HepG2 (cell line): ENCODE measurements at regions not wholly inside any gene's neighbourhood (a gene's known extent, or its start where the extent isn't known, plus 50 kb on each side); places are given as distances from the start of the nearest gene placed in this dataset.

ENCODE experiments used
- ATAC-seq: fragments of 200-7000 bp; cut with Tn5 transposase; 3 replicates; pipeline ENCODE4 v1.9.1; 2020; ENCODE audit warnings: mild to moderate bottlenecking, moderate library complexity
- BruUV-seq: library from RNA; stranded (reverse); fragments of 400-500 nt; replicated peaks from 2 replicates; lab custom pipeline; 2021; lab: Mats Ljungman, UMichigan
- CTCF ChIA-PET: fragments of 300-600 bp; formaldehyde crosslinking; extraction: SDS; loops from one replicate; lab custom pipeline; 2021; ENCODE audit warnings: low total read pairs, inconsistent platforms, low intra/inter-chr PET ratio; lab: Yijun Ruan, JAX
- POLR2A ChIA-PET: fragments of 350-600 bp; sonication (Branson Sonifier 250); formaldehyde crosslinking; loops from one replicate; lab custom pipeline; 2020; ENCODE audit warnings: antibody characterized with exemption, inconsistent platforms; lab: Yijun Ruan, JAX
- DNase-seq: peaks from one replicate; pipeline ENCODE4 v3.0.0-alpha.2; 2015; ENCODE audit warnings: low spot score
- FAIRE-seq: peaks from 3 replicates; lab custom pipeline; 2011; peaks lifted over from hg19 to GRCh38; lab: Jason Lieb, UNC
- H2AFZ ChIP-seq: one replicate; pipeline ENCODE4 v1.6.1; 2011; ENCODE audit warnings: low read length, inconsistent platforms
- H3K27ac ChIP-seq: fragments of 300-600 bp; 3 replicates; pipeline ENCODE4 v1.8.0; 2011; ENCODE audit warnings: mixed run types, mild to moderate bottlenecking, mixed read lengths, low read length, inconsistent platforms; ENCODE audit not compliant: insufficient read depth; ENCODE audit errors: extremely low read length
- H3K27me3 ChIP-seq, 2 experiments: fragments of 200-600 bp in 1 of 2; 2 replicates in 1 of 2; 3 replicates in 1 of 2; pipeline versions ENCODE4 v1.6.0 to v1.8.0; 2011; ENCODE audit warnings: low read length in 2 of 2, mild to moderate bottlenecking in 2 of 2, moderate library complexity in 2 of 2, inconsistent platforms in 1 of 2; ENCODE audit not compliant: insufficient read depth in 2 of 2, control insufficient read depth in 1 of 2
- H3K36me3 ChIP-seq, 2 experiments: fragments of 200-600 bp in 1 of 2; replicated peaks in 1 of 2; 2 replicates in 1 of 2; 3 replicates in 1 of 2; pipeline versions ENCODE4 v1.5.1 to v1.8.0; 2011; ENCODE audit warnings: low read length in 2 of 2, inconsistent platforms in 1 of 2; ENCODE audit not compliant: insufficient read depth in 2 of 2, control insufficient read depth in 1 of 2
- H3K4me1 ChIP-seq: 2 replicates; pipeline ENCODE4 v1.5.1; 2012; ENCODE audit warnings: low read length, inconsistent platforms; ENCODE audit not compliant: insufficient read depth
- H3K4me2 ChIP-seq: 2 replicates; pipeline ENCODE4 v1.6.0; 2011; ENCODE audit warnings: low read depth, low read length, inconsistent platforms
- H3K4me3 ChIP-seq, 3 experiments: fragments of 200-600 bp in 1 of 3; sonication (generic), shearing (Covaris generic) in 1 of 3; replicated peaks in 1 of 3; 2 replicates each; pipeline ENCODE4 v1.5.1; 2011 to 2016; ENCODE audit warnings: low read length in 3 of 3, inconsistent platforms in 2 of 3, low read depth in 2 of 3, mild to moderate bottlenecking in 2 of 3, control low read depth in 1 of 3, mixed read lengths in 1 of 3; ENCODE audit not compliant: insufficient read depth in 1 of 3
- H3K79me2 ChIP-seq: one replicate; pipeline ENCODE4 v1.6.1; 2011; ENCODE audit warnings: low read length, inconsistent platforms; ENCODE audit not compliant: insufficient read depth
- H3K9ac ChIP-seq: 2 replicates; pipeline ENCODE4 v1.6.0; 2011; ENCODE audit warnings: mild to moderate bottlenecking, low read depth, low read length, inconsistent platforms; ENCODE audit not compliant: insufficient read depth
- H3K9me3 ChIP-seq: 2 replicates; pipeline ENCODE4 v1.5.1; 2012; ENCODE audit warnings: mild to moderate bottlenecking, low read length
- H4K20me1 ChIP-seq: 2 replicates; pipeline ENCODE4 v1.6.0; 2011; ENCODE audit warnings: inconsistent platforms, mild to moderate bottlenecking, low read length, moderate library complexity; ENCODE audit not compliant: insufficient read depth
- GLI4 ChIP-seq: sonication (generic); formaldehyde crosslinking; IDR thresholded peaks from 2 replicates; pipeline ENCODE4 v1.5.1; 2020; ENCODE audit warnings: missing genetic modification reagents, mild to moderate bottlenecking, moderate library complexity, borderline replicate concordance
- NFIB ChIP-seq: sonication (generic); formaldehyde crosslinking; IDR thresholded peaks from 2 replicates; pipeline ENCODE4 v1.9.0; 2021; ENCODE audit warnings: missing genetic modification reagents, mild to moderate bottlenecking, borderline replicate concordance
- NR3C1 ChIP-seq: sonication (generic); formaldehyde crosslinking; IDR thresholded peaks from 2 replicates; pipeline ENCODE4 v1.4.0; 2020; ENCODE audit warnings: missing genetic modification reagents
- PAXIP1 ChIP-seq: sonication (generic); formaldehyde crosslinking; conservative IDR thresholded peaks from 2 replicates; pipeline ENCODE4 v1.4.0; 2020; ENCODE audit warnings: mild to moderate bottlenecking, missing genetic modification reagents, moderate library complexity
- PPARG ChIP-seq: conservative IDR thresholded peaks from 2 replicates; pipeline ENCODE4 v1.6.1; 2016; ENCODE audit warnings: missing biosample characterization, missing genetic modification reagents
- SSRP1 ChIP-seq: IDR thresholded peaks from 2 replicates; pipeline ENCODE4 v1.6.1; 2016; ENCODE audit warnings: control low read depth
- XRCC5 ChIP-seq: fragments of 200-400 bp; formaldehyde crosslinking; optimal IDR thresholded peaks from 2 replicates; pipeline ENCODE3; 2017; ENCODE audit warnings: mild to moderate bottlenecking, low read length
- ZNF30 ChIP-seq: sonication (generic); formaldehyde crosslinking; IDR thresholded peaks from 2 replicates; pipeline ENCODE4 v1.5.0; 2020; ENCODE audit warnings: mild to moderate bottlenecking, missing genetic modification reagents
- ZNF547 ChIP-seq: sonication (generic); formaldehyde crosslinking; IDR thresholded peaks from 2 replicates; pipeline ENCODE4 v1.5.1; 2020; ENCODE audit warnings: mild to moderate bottlenecking, missing genetic modification reagents
- ZNF652 ChIP-seq: IDR thresholded peaks from 2 replicates; pipeline ENCODE4 v1.6.1; 2016; ENCODE audit warnings: low read depth, borderline replicate concordance
- whole genome bisulfite sequencing: methylation state at CpG from one replicate; pipeline ENCODE4 v1.1.6; 2017; ENCODE audit warnings: low lambda C conversion rate; 5-methylcytosine and 5-hydroxymethylcytosine counted together
- in situ Hi-C: cut with HindIII; loops from 2 replicates; pipeline ENCODE4 v1.10.0; 2017; ENCODE audit warnings: low pct_unique_long_range_greater_than_20kb; ENCODE audit not compliant: extremely low pct_ligation_motif_present
- intact Hi-C: fragments of 100-400 bp; cut with micrococcal nuclease; formaldehyde crosslinking; loops from one replicate; pipeline ENCODE4 v1.10.0; 2022; ENCODE audit not compliant: unreplicated experiment
- TF ChIP-seq, protein P1 (sequence below): IDR thresholded peaks from 2 replicates; pipeline ENCODE4 v1.6.1; 2016; ENCODE audit warnings: missing compliant biosample characterization, missing genetic modification reagents, borderline replicate concordance
- TF ChIP-seq, protein P2 (sequence below): sonication (generic); formaldehyde crosslinking; IDR thresholded peaks from 2 replicates; pipeline ENCODE4 v1.5.0; 2020; ENCODE audit warnings: missing genetic modification reagents
- TF ChIP-seq, protein P3 (sequence below): sonication (generic); formaldehyde crosslinking; IDR thresholded peaks from 2 replicates; pipeline ENCODE4 v1.4.0; 2020; ENCODE audit warnings: missing genetic modification reagents

- TF ChIP-seq, protein P1, sequence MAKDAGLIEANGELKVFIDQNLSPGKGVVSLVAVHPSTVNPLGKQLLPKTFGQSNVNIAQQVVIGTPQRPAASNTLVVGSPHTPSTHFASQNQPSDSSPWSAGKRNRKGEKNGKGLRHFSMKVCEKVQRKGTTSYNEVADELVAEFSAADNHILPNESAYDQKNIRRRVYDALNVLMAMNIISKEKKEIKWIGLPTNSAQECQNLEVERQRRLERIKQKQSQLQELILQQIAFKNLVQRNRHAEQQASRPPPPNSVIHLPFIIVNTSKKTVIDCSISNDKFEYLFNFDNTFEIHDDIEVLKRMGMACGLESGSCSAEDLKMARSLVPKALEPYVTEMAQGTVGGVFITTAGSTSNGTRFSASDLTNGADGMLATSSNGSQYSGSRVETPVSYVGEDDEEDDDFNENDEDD (CRISPR knock-in tag) = no peak
Measured at GRCh38 chr4:123163501-123163900, 233.1 kb upstream of the SPRY1 start (continued).

- no peaks in the 10 kb centered on the region for H3K9me3 ChIP-seq
- no peak for ATAC-seq
- peaks cover 11% of the 10 kb centered on the region for H3K4me1 ChIP-seq
- 91% methylated on average over 3 of the region's 3 CpGs for WGBS
- no peak overlapping the region for H3K9ac ChIP-seq
- no peak overlapping the region for H3K4me3 ChIP-seq
- in situ Hi-C loops (no loop called here), intact Hi-C loops (no loop called here)
- no peaks in the 10 kb centered on the region for H4K20me1 ChIP-seq
- CTCF ChIA-PET = no interaction called here
- peak; percentile 4 for DNase-seq
- no peaks in the 10 kb centered on the region for H3K79me2 ChIP-seq
- H3K27ac ChIP-seq = no peak overlapping the region
- no TSS peak for BruUV-seq
- H3K36me3 ChIP-seq = no peaks in the 10 kb centered on the region
- no peak overlapping the region for H2AFZ ChIP-seq
- no peak for TF ChIP-seq ZNF30 (CRISPR knock-in tag)
- no peak for TF ChIP-seq PAXIP1 (CRISPR knock-in tag)
- TF ChIP-seq, protein P2, sequence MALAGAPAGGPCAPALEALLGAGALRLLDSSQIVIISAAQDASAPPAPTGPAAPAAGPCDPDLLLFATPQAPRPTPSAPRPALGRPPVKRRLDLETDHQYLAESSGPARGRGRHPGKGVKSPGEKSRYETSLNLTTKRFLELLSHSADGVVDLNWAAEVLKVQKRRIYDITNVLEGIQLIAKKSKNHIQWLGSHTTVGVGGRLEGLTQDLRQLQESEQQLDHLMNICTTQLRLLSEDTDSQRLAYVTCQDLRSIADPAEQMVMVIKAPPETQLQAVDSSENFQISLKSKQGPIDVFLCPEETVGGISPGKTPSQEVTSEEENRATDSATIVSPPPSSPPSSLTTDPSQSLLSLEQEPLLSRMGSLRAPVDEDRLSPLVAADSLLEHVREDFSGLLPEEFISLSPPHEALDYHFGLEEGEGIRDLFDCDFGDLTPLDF (CRISPR knock-in tag) = no peak
- TF ChIP-seq, protein P3, sequence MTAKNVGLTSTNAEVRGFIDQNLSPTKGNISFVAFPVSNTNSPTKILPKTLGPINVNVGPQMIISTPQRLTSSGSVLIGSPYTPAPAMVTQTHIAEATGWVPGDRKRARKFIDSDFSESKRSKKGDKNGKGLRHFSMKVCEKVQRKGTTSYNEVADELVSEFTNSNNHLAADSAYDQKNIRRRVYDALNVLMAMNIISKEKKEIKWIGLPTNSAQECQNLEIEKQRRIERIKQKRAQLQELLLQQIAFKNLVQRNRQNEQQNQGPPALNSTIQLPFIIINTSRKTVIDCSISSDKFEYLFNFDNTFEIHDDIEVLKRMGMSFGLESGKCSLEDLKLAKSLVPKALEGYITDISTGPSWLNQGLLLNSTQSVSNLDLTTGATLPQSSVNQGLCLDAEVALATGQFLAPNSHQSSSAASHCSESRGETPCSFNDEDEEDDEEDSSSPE = no peak
- TF ChIP-seq ZNF547 (CRISPR knock-in tag) = no peak
- no peak for TF ChIP-seq PPARG (CRISPR knock-in tag)
- TF ChIP-seq NFIB (CRISPR knock-in tag) = no peak
- TF ChIP-seq SSRP1 (CRISPR knock-in tag) = no peak
- TF ChIP-seq XRCC5 = no peak
- no peak for TF ChIP-seq NR3C1
- no peak for TF ChIP-seq GLI4 (CRISPR knock-in tag)
- TF ChIP-seq, protein P1 (CRISPR knock-in tag) = no peak
- TF ChIP-seq ZNF652 (CRISPR knock-in tag) = no peak
- POLR2A ChIA-PET = no interaction called here
- H3K4me2 ChIP-seq = no peak overlapping the region
- no peak for FAIRE-seq
- no peaks in the 10 kb centered on the region for H3K27me3 ChIP-seq
Measured at GRCh38 chr4:123166023-123166422, 230.6 kb upstream of the SPRY1 start.
